Stimulated activated CD4-positive, alpha-beta T cell treated with anti-CD3 and anti-CD28 coated beads, Interleukin-1b, Interleukin-23, amount 100 ng/mL, for 24 hours (primary cell): ENCODE measurements at regions not wholly inside any gene's neighbourhood (a gene's known extent, or its start where the extent isn't known, plus 50 kb on each side); places are given as distances from the start of the nearest gene placed in this dataset.

Experiments
- DNase-seq, 4 experiments: peaks; one replicate each; pipeline ENCODE4 v3.0.0-alpha.2; 2020; ENCODE audit warnings: low read depth in 4 of 4, low spot score in 1 of 4

- DNase-seq, result no peak
These were observed 123.8 kb downstream of the ADRA2A start for GRCh38 chr10:111200505-111201186.

GRCh38 chr10:111203615-111204014 is 126.8 kb downstream of the ADRA2A start:
- no peak for DNase-seq

- DNase-seq, result no peak
These were observed 128.0 kb downstream of the ADRA2A start for GRCh38 chr10:111204838-111205237.

- DNase-seq, result no peak
These were observed 129.7 kb downstream of the ADRA2A start for GRCh38 chr10:111206521-111206920.

- DNase-seq, result no peak
These were observed 130.7 kb downstream of the ADRA2A start for GRCh38 chr10:111207500-111207899.

- DNase-seq, result no peak
These were observed 132.1 kb downstream of the ADRA2A start for GRCh38 chr10:111208951-111209350.

- no peak for DNase-seq
These were observed 132.9 kb downstream of the ADRA2A start for GRCh38 chr10:111209692-111210091.

GRCh38 chr10:111211241-111211640 is 134.4 kb downstream of the ADRA2A start:
- DNase-seq, result no peak

GRCh38 chr10:111211706-111212105 is 134.9 kb downstream of the ADRA2A start:
- DNase-seq, result no peak

GRCh38 chr10:111221682-111222480 is 145.1 kb downstream of the ADRA2A start:
- DNase-seq, result no peak

GRCh38 chr10:111222961-111223360 is 146.1 kb downstream of the ADRA2A start:
- no peak for DNase-seq

GRCh38 chr10:111231779-111232178 is 154.9 kb downstream of the ADRA2A start:
- DNase-seq, result no peak

GRCh38 chr10:111233439-111233838 is 156.6 kb downstream of the ADRA2A start:
- DNase-seq, result no peak

GRCh38 chr10:111234234-111234913 is 157.5 kb downstream of the ADRA2A start:
- DNase-seq, result no peak

- DNase-seq, result no peak
These were observed 158.1 kb downstream of the ADRA2A start for GRCh38 chr10:111234914-111235302.

- no peak for DNase-seq
These were observed 163.5 kb downstream of the ADRA2A start for GRCh38 chr10:111240348-111240747.

GRCh38 chr10:111243126-111243525 is 166.3 kb downstream of the ADRA2A start:
- no peak for DNase-seq

- no peak for DNase-seq
These were observed 169.3 kb downstream of the ADRA2A start for GRCh38 chr10:111246136-111246535.

GRCh38 chr10:111246814-111247452 is 170.1 kb downstream of the ADRA2A start:
- no peak for DNase-seq

GRCh38 chr10:111247781-111248389 is 171.1 kb downstream of the ADRA2A start:
- DNase-seq, result no peak

- no peak for DNase-seq
These were observed 173.1 kb downstream of the ADRA2A start for GRCh38 chr10:111249925-111250324.
